ENCODE measurements at regions not wholly inside any gene's neighbourhood (a gene's known extent, or its start where the extent isn't known, plus 50 kb on each side); places are given as distances from the start of the nearest gene placed in this dataset.

DNA sequence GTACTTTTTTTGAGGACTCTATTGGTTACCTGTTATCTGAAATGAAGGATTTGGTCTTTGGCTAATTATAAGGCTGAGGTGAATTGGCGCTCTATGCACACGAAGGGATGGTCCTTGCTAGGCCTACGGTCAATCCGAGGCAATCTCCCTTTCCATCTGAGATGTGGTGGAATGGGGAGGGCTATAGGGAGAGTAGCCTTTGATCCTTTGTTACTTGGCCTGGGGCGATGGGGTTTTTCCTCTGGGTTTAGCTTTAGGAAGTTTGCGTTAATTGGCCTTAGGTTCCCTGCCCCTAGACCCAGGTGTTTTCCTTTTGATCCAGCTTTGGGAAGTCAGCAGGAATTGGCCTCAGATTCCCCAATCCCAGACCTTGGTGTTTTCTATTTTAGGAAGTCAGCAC lies 102.1 kb upstream of the C9orf72 start:
- Histone ChIP-seq H3K36me3 (no peaks in the 10 kb centered on the region), H3K9me3 (no peaks in the 10 kb centered on the region), H3K4me1 (peaks cover 0 to 3% (median 0%) of the 10 kb centered on the region in 12 donors), H3K4me3 (no peak overlapping the region), H3K27me3 (no peaks in the 10 kb centered on the region), H3K27ac (no peak overlapping the region)
- WGBS, 4 donors = 83 to 92% (median 88%) methylated on average over 6 of the region's 6 CpGs
- TF ChIP-seq, protein P1, sequence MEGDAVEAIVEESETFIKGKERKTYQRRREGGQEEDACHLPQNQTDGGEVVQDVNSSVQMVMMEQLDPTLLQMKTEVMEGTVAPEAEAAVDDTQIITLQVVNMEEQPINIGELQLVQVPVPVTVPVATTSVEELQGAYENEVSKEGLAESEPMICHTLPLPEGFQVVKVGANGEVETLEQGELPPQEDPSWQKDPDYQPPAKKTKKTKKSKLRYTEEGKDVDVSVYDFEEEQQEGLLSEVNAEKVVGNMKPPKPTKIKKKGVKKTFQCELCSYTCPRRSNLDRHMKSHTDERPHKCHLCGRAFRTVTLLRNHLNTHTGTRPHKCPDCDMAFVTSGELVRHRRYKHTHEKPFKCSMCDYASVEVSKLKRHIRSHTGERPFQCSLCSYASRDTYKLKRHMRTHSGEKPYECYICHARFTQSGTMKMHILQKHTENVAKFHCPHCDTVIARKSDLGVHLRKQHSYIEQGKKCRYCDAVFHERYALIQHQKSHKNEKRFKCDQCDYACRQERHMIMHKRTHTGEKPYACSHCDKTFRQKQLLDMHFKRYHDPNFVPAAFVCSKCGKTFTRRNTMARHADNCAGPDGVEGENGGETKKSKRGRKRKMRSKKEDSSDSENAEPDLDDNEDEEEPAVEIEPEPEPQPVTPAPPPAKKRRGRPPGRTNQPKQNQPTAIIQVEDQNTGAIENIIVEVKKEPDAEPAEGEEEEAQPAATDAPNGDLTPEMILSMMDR (IDR thresholded peaks at IDR 0.05) = no peak
- no peak for TF ChIP-seq POLR2A (IDR thresholded peaks at IDR 0.05)
- intact Hi-C loops (cut with DNase I) = no loop called here
- DNase-seq (no peak), ATAC-seq (no peak)

DNA sequence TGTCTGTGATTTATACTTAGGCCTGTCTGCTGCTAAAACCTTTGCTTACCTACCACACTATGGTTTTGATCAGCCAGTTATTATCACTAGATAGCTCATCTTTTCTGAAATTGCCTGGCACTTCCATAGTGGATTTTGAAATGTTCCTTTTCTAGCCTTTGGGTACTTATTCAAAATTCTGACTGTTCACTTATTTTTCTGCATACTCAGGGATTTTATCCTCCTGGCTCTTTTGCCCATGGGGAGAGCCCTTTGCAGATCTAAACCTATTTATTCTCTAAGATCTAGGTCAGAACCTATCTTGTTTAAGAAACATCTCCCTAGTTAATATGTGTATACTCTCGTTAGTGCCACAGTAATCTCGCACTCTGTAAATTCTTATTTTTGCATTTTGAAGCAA lies 103.5 kb upstream of the C9orf72 start:
- 80 to 90% (median 88%) methylated on average over 2 of the region's 2 CpGs for WGBS, 4 donors
- intact Hi-C loops (cut with DNase I) = no loop called here
- Histone ChIP-seq H3K4me3 (no peak overlapping the region), H3K27ac (no peak overlapping the region), H3K27me3 (no peaks in the 10 kb centered on the region), H3K9me3 (no peaks in the 10 kb centered on the region), H3K36me3 (no peaks in the 10 kb centered on the region), H3K4me1 (peaks cover 0 to 3% (median 0%) of the 10 kb centered on the region in 12 donors)
- TF ChIP-seq, protein P1 (IDR thresholded peaks at IDR 0.05) = no peak
- no peak for TF ChIP-seq POLR2A (IDR thresholded peaks at IDR 0.05)
- no peak for DNase-seq
- ATAC-seq = no peak

DNA sequence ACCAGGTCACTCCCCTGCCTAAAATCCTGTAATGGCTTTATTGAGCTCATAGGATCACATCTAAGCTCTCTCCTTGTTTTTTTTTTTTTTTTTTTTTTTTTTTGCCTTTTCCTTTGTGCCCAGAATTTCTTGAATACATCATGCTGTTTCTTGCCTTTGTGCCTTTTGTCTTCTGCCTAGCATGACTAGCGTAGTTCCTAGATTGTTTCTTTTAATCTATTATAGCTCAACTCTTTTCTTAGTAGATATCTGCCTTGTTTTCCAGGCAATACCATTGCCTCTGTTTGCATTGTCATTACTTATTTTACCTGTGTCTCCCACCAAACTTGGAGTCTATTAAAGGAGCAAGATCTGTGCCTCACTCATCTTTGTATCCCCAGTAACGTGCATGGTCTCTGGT lies 106.1 kb upstream of the C9orf72 start:
- ATAC-seq (no peak), DNase-seq (no peak)
- H3K27ac ChIP-seq = no peak overlapping the region
- H3K27me3 ChIP-seq = no peaks in the 10 kb centered on the region
- H3K4me3 ChIP-seq = no peak overlapping the region
- H3K9me3 ChIP-seq = no peaks in the 10 kb centered on the region
- H3K4me1 ChIP-seq = no peaks in the 10 kb centered on the region
- TF ChIP-seq, protein P1 (IDR thresholded peaks at IDR 0.05) = no peak
- no peak for TF ChIP-seq POLR2A (IDR thresholded peaks at IDR 0.05)
- no peaks in the 10 kb centered on the region for H3K36me3 ChIP-seq
- intact Hi-C loops (cut with DNase I) = no loop called here
- 79 to 94% (median 86%) methylated on average over 2 of the region's 2 CpGs for WGBS, 4 donors

DNA sequence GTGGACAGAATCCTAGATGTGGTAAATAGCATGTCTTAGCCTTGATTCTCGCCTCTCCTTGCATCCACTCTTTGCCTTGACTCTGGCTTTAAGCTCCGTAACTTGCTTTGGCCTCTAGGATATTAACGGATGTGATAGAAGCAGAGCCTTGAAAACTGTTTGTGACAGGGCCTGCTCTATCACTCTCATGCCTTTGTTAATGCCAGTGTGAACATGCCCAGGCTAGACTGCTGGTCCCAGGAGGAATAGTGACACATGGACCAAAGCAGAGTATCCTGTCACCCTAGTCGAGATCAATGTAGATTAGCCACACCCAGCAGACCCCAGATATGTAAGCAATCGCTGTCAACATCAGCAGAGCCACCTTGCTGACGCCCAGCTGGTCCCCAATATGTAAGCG lies 109.9 kb upstream of the C9orf72 start:
- DNase-seq = no peak
- Histone ChIP-seq H3K27me3 (no peaks in the 10 kb centered on the region), H3K4me3 (no peak overlapping the region), H3K27ac (no peak overlapping the region), H3K4me1 (no peaks in the 10 kb centered on the region), H3K36me3 (no peaks in the 10 kb centered on the region), H3K9me3 (no peaks in the 10 kb centered on the region)
- intact Hi-C loops (cut with DNase I) = no loop called here
- TF ChIP-seq POLR2A (IDR thresholded peaks at IDR 0.05) = no peak
- TF ChIP-seq, protein P1 (IDR thresholded peaks at IDR 0.05) = no peak
- WGBS, 4 donors = 82 to 89% (median 85%) methylated on average over 7 of the region's 7 CpGs
- no peak for ATAC-seq
